ENCODE measurements at regions not wholly inside any gene's neighbourhood (a gene's known extent, or its start where the extent isn't known, plus 50 kb on each side); places are given as distances from the start of the nearest gene placed in this dataset.

DNA sequence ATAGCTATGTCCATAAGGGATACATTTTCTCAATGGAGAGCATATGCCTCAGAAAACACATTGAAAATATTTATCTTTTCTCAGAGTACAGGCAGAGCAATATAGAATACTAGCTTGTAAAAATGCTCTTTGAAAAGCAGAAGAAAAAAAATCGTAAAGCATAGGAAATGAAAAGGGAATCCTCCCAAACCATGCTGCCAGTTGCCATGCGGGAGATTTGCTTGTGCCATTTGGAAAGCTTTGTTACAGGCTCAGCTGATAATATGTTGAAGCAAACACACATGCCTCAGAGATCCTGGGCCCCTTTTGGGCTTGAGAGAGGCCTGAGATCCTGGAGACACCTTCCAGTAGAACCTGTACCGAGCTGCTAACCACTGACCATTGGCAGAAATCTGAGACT, 697.1 kb downstream of the BCL11A start:
- TF ChIP-seq, protein P1, sequence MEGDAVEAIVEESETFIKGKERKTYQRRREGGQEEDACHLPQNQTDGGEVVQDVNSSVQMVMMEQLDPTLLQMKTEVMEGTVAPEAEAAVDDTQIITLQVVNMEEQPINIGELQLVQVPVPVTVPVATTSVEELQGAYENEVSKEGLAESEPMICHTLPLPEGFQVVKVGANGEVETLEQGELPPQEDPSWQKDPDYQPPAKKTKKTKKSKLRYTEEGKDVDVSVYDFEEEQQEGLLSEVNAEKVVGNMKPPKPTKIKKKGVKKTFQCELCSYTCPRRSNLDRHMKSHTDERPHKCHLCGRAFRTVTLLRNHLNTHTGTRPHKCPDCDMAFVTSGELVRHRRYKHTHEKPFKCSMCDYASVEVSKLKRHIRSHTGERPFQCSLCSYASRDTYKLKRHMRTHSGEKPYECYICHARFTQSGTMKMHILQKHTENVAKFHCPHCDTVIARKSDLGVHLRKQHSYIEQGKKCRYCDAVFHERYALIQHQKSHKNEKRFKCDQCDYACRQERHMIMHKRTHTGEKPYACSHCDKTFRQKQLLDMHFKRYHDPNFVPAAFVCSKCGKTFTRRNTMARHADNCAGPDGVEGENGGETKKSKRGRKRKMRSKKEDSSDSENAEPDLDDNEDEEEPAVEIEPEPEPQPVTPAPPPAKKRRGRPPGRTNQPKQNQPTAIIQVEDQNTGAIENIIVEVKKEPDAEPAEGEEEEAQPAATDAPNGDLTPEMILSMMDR (IDR thresholded peaks at IDR 0.05): no peak
- TF ChIP-seq POLR2A (IDR thresholded peaks at IDR 0.05; ENCODE audit: low read length) (no peak), CHD4 (IDR thresholded peaks at IDR 0.05; ENCODE audit: borderline replicate concordance) (no peak), JUN (IDR thresholded peaks at IDR 0.05) (no peak), EP300 (IDR thresholded peaks at IDR 0.05) (no peak), TP53 (CRISPR knock-in tag; IDR thresholded peaks at IDR 0.05) (no peak), CEBPB (IDR thresholded peaks at IDR 0.05) (no peak), RFX5 (IDR thresholded peaks at IDR 0.05) (no peak)

All from A549 (cell line).